CD4-positive, alpha-beta T cell (primary cell): ENCODE measurements at regions not wholly inside any gene's neighbourhood (a gene's known extent, or its start where the extent isn't known, plus 50 kb on each side); places are given as distances from the start of the nearest gene placed in this dataset.
"Not testable (repeated sequence)": the region's sequence is repeated elsewhere in the genome, so short reads cannot be mapped to it uniquely, and the experiment has no call there.

ENCODE experiments used
- ATAC-seq: fragments of 200-7000 bp; cut with Tn5 transposase; one replicate; pipeline ENCODE4 v1.10.0; 2022; ENCODE audit warnings: mild to moderate bottlenecking; ENCODE audit not compliant: poor library complexity
- CTCF ChIA-PET: fragments of 350-600 bp; sonication (Branson Sonifier 250); formaldehyde crosslinking; loops from one replicate; lab custom pipeline; 2021; ENCODE audit warnings: antibody characterized with exemption, inconsistent platforms; lab: Charles Lee
- POLR2A ChIA-PET: fragments of 350-600 bp; sonication (Branson Sonifier 250); formaldehyde crosslinking; loops from one replicate; lab custom pipeline; 2021; ENCODE audit warnings: antibody characterized with exemption, inconsistent platforms; lab: Charles Lee
- DNase-seq, 14 experiments: peaks; one replicate each; pipeline ENCODE4 v3.0.0-alpha.2; 2013 to 2020; ENCODE audit warnings: mixed read lengths in 2 of 14
- H3K27ac ChIP-seq, 2 donors: one replicate each; pipeline versions ENCODE4 v1.5.1 to v1.7.0; 2013; ENCODE audit warnings: low read length in 2 of 2, low read depth in 1 of 2, mild to moderate bottlenecking in 1 of 2
- H3K27me3 ChIP-seq, 2 experiments: 1 replicate in 1 of 2; 2 replicates in 1 of 2; pipeline versions ENCODE4 v1.6.1 to v1.7.0; 2013; ENCODE audit warnings: low read length in 2 of 2, control low read depth in 1 of 2, mild to moderate bottlenecking in 1 of 2, moderate library complexity in 1 of 2; ENCODE audit not compliant: insufficient read depth in 2 of 2, control insufficient read depth in 1 of 2
- H3K36me3 ChIP-seq: one replicate; pipeline ENCODE4 v1.6.1; 2013; ENCODE audit warnings: low read length, control low read depth; ENCODE audit not compliant: insufficient read depth
- H3K4me1 ChIP-seq: one replicate; pipeline ENCODE4 v1.6.1; 2013; ENCODE audit warnings: low read length, control low read depth; ENCODE audit not compliant: insufficient read depth
- H3K4me3 ChIP-seq: one replicate; pipeline ENCODE4 v1.5.1; 2013; ENCODE audit warnings: mild to moderate bottlenecking, low read length, moderate library complexity
- H3K9me3 ChIP-seq, 2 experiments: 1 replicate in 1 of 2; 2 replicates in 1 of 2; pipeline versions ENCODE4 v1.6.1 to v1.7.0; 2013; ENCODE audit warnings: low read length in 2 of 2, mild to moderate bottlenecking in 2 of 2, control low read depth in 1 of 2, moderate library complexity in 1 of 2; ENCODE audit not compliant: control insufficient read depth in 1 of 2, insufficient read depth in 1 of 2
- H3K27ac Mint-ChIP-seq: one replicate; pipeline ENCODE4 v1.8.0; 2020; ENCODE audit warnings: mixed read lengths
- H3K27me3 Mint-ChIP-seq: one replicate; pipeline ENCODE4 v1.8.0; 2021; ENCODE audit warnings: mixed read lengths
- H3K36me3 Mint-ChIP-seq: one replicate; pipeline ENCODE4 v1.8.0; 2021; ENCODE audit warnings: low read depth, mixed read lengths
- H3K4me1 Mint-ChIP-seq: one replicate; pipeline ENCODE4 v1.8.0; 2021; ENCODE audit warnings: low read depth, mixed read lengths
- H3K4me3 Mint-ChIP-seq: one replicate; pipeline ENCODE4 v1.8.0; 2020; ENCODE audit warnings: mild to moderate bottlenecking, mixed read lengths
- H3K9me3 Mint-ChIP-seq: one replicate; pipeline ENCODE4 v1.8.0; 2020; ENCODE audit warnings: mixed read lengths
- CTCF ChIP-seq: fragments of 200-600 bp; IDR thresholded peaks from one replicate; pipeline ENCODE4 v1.8.0; 2022; ENCODE audit warnings: antibody characterized with exemption, mild to moderate bottlenecking
- intact Hi-C, 2 experiments: fragments of 100-400 bp; cut with DNase I in 1 of 2; cut with micrococcal nuclease in 1 of 2; formaldehyde crosslinking; loops; one replicate each; pipeline versions ENCODE4 v1.15.1 to v1.9.0; 2023 to 2025; cut with DNase I, micrococcal nuclease

GRCh38 chr3:34508732-34509131, 710.3 kb downstream of the PDCD6IP start:
- TF ChIP-seq CTCF, result no peak
- H3K4me3 ChIP-seq, result no peak overlapping the region
- H3K9me3 Mint-ChIP-seq, result no peaks in the 10 kb centered on the region

GRCh38 chr3:34511891-34512290, 713.5 kb downstream of the PDCD6IP start:
- H3K9me3 Mint-ChIP-seq, result no peaks in the 10 kb centered on the region
- H3K4me1 Mint-ChIP-seq, result no peaks in the 10 kb centered on the region
- no peak for TF ChIP-seq CTCF
- H3K4me1 ChIP-seq, result no peaks in the 10 kb centered on the region
- H3K4me3 Mint-ChIP-seq, result no peak overlapping the region
- H3K27me3 Mint-ChIP-seq, result no peaks in the 10 kb centered on the region
- no peaks in the 10 kb centered on the region for H3K9me3 ChIP-seq
- no peak overlapping the region for H3K4me3 ChIP-seq
- DNase-seq, result no peak
- H3K27me3 ChIP-seq, result no peaks in the 10 kb centered on the region
- CTCF ChIA-PET, result no interaction called here
- no peak overlapping the region for H3K27ac ChIP-seq
- POLR2A ChIA-PET, result no interaction called here
- no peak overlapping the region for H3K27ac Mint-ChIP-seq
- intact Hi-C loops, result no loop called here
- H3K36me3 ChIP-seq, result no peaks in the 10 kb centered on the region
- no peaks in the 10 kb centered on the region for H3K36me3 Mint-ChIP-seq
- ATAC-seq, result no peak

More at GRCh38 chr3:34508732-34509131, 710.3 kb downstream of the PDCD6IP start:
- ChIA-PET CTCF (no interaction called here), POLR2A (no interaction called here)
- H3K36me3 ChIP-seq, result no peaks in the 10 kb centered on the region
- intact Hi-C loops, result no loop called here
- Mint-ChIP-seq H3K4me3 (no peak overlapping the region), H3K36me3 (no peaks in the 10 kb centered on the region), H3K27ac (no peak overlapping the region), H3K27me3 (no peaks in the 10 kb centered on the region), H3K4me1 (no peaks in the 10 kb centered on the region)
- no peaks in the 10 kb centered on the region for H3K4me1 ChIP-seq
- DNase-seq (no peak), ATAC-seq (no peak)
- no peaks in the 10 kb centered on the region for H3K9me3 ChIP-seq
- H3K27ac ChIP-seq, result no peak overlapping the region
- no peaks in the 10 kb centered on the region for H3K27me3 ChIP-seq

- H3K27ac Mint-ChIP-seq, CTCF ChIA-PET, H3K27me3 ChIP-seq, DNase-seq, H3K4me3 ChIP-seq, H3K9me3 Mint-ChIP-seq, POLR2A ChIA-PET, H3K36me3 ChIP-seq, H3K9me3 ChIP-seq, H3K27ac ChIP-seq, intact Hi-C loops, H3K4me1 ChIP-seq, ATAC-seq, H3K4me3 Mint-ChIP-seq, H3K4me1 Mint-ChIP-seq, H3K27me3 Mint-ChIP-seq, H3K36me3 Mint-ChIP-seq: not testable (repeated sequence)
Measured at GRCh38 chr3:34519008-34519407, 720.6 kb downstream of the PDCD6IP start.

- POLR2A ChIA-PET, result no interaction called here
- Histone ChIP-seq H3K27me3 (no peaks in the 10 kb centered on the region), H3K36me3 (no peaks in the 10 kb centered on the region), H3K4me3 (no peak overlapping the region), H3K27ac (no peak overlapping the region), H3K4me1 (no peaks in the 10 kb centered on the region), H3K9me3 (no peaks in the 10 kb centered on the region)
- CTCF ChIA-PET, result no interaction called here
- no peak overlapping the region for H3K27ac Mint-ChIP-seq
- DNase-seq (no peak), ATAC-seq (no peak)
- H3K27me3 Mint-ChIP-seq, result no peaks in the 10 kb centered on the region
- no peaks in the 10 kb centered on the region for H3K4me1 Mint-ChIP-seq
- no peak overlapping the region for H3K4me3 Mint-ChIP-seq
- intact Hi-C loops, result no loop called here
- no peak for TF ChIP-seq CTCF
- H3K9me3 Mint-ChIP-seq, result no peaks in the 10 kb centered on the region
- no peaks in the 10 kb centered on the region for H3K36me3 Mint-ChIP-seq
Measured at GRCh38 chr3:34531156-34531555, 732.7 kb downstream of the PDCD6IP start.
